Lower leg skin (tissue), 3 donors: ENCODE measurements at regions not wholly inside any gene's neighbourhood (a gene's known extent, or its start where the extent isn't known, plus 50 kb on each side); places are given as distances from the start of the nearest gene placed in this dataset.

Source experiments
- POLR2A ChIP-seq, 2 donors: fragments of 450-650 bp; IDR thresholded peaks; one replicate each; pipeline ENCODE4 v1.6.1; 2016 to 2017; ENCODE audit warnings: antibody characterized with exemption in 2 of 2, mild to moderate bottlenecking in 1 of 2, moderate library complexity in 1 of 2
- TF ChIP-seq, protein P1 (sequence below), 3 donors: fragments of 450-650 bp; IDR thresholded peaks; one replicate each; pipeline ENCODE4 v1.5.1; 2016; ENCODE audit warnings: antibody characterized with exemption in 3 of 3, mild to moderate bottlenecking in 3 of 3, moderate library complexity in 2 of 3

DNA sequence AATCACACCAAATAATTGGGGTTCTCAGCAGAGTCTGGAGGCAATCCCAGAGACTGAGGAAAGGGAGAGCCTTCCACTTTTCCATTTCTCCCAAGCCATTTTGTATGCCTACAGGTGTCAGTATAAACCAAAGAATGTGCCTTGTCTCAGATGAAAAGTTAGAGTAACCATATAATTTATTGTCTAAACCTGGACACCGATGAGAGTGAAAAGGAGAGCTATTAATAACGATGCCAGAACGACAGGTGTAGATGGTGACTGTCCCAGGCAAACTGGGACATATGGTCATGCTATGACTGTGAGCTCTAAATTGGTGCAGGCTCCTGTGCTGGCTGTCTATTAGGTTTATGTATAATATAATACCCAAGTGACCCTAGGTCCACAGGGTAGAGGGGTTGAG is 219.6 kb downstream of the ARHGAP12 start:
- TF ChIP-seq, protein P1, sequence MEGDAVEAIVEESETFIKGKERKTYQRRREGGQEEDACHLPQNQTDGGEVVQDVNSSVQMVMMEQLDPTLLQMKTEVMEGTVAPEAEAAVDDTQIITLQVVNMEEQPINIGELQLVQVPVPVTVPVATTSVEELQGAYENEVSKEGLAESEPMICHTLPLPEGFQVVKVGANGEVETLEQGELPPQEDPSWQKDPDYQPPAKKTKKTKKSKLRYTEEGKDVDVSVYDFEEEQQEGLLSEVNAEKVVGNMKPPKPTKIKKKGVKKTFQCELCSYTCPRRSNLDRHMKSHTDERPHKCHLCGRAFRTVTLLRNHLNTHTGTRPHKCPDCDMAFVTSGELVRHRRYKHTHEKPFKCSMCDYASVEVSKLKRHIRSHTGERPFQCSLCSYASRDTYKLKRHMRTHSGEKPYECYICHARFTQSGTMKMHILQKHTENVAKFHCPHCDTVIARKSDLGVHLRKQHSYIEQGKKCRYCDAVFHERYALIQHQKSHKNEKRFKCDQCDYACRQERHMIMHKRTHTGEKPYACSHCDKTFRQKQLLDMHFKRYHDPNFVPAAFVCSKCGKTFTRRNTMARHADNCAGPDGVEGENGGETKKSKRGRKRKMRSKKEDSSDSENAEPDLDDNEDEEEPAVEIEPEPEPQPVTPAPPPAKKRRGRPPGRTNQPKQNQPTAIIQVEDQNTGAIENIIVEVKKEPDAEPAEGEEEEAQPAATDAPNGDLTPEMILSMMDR (IDR thresholded peaks at IDR 0.05): no peak
- TF ChIP-seq POLR2A (IDR thresholded peaks at IDR 0.05): no peak
